CD1c-positive myeloid dendritic cell (primary cell): ENCODE measurements at regions not wholly inside any gene's neighbourhood (a gene's known extent, or its start where the extent isn't known, plus 50 kb on each side); places are given as distances from the start of the nearest gene placed in this dataset.
A peak's percentile ranks its signal among the peaks of the same experiment; 100 is the strongest.
"Not testable (repeated sequence)": the region's sequence is repeated elsewhere in the genome, so short reads cannot be mapped to it uniquely, and the experiment has no call there.

Experiments used
- DNase-seq: peaks from one replicate; pipeline ENCODE4 v3.0.0-alpha.2; 2016; ENCODE audit errors: extremely low spot score

GRCh38 chr10:117492504-117492903 is 50.0 kb upstream of the EMX2 start:
- DNase-seq = no peak

- DNase-seq = no peak
These were observed 54.5 kb upstream of the EMX2 start for GRCh38 chr10:117488004-117488403.

GRCh38 chr10:117486606-117487005 is 55.9 kb upstream of the EMX2 start:
- DNase-seq = no peak

GRCh38 chr10:117483056-117483590 is 59.4 kb upstream of the EMX2 start:
- DNase-seq = no peak

GRCh38 chr10:117481011-117481410 is 61.5 kb upstream of the EMX2 start:
- DNase-seq = not testable (repeated sequence)

DNA sequence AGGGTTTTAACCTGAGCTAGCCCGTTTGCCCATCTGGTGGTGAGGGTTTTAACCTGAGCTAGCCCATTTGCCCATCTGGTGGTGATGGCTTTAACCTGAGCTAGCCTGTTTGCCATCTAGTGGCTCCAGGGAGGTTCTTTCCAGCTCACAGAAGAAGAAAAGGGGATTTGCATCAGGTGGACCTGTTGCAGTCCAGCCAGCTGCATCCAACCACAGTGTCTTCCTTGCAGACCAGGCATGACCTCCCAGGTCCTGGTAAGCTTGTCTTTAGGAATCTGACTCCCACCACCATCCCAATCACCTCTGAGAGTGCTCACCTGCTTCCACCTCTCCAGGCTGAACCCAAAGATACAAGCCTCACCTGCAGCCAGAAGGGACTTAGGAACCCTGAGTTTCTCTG is 62.4 kb upstream of the EMX2 start:
- DNase-seq = no peak

DNA sequence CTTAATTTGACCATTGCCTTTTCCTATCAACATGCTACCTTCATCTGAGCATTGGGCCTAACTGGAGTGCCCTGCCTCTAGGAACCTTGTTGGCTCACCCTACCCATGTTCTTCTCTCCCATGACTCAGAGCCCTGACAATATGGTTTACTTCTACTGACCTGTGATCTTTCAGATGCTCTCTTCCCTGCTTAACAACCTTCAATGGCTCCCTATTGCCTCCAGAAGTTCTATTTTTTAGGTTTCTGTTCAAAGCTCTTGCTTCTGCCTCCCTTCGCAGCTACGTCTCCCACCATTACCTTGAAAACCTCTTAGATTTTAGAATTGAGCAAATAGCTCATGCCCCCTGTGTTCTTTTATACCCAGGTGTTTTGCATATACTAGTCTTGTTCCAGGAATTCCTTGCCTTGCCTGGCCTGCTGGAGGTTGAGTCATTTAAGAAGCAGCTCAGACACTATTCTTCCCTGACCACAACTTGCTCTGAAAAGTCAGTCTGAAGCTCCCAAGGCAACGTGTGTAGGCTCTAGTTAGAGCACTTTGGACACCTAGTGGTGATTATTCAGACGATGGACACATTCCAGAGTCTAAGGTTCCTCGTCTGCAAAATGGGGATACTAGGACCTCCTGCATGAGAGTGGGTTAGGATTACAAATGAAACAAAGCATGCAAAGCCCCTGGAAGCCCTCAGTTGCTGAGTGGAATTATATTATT is 64.4 kb upstream of the EMX2 start:
- DNase-seq = peak; percentile 9

DNA sequence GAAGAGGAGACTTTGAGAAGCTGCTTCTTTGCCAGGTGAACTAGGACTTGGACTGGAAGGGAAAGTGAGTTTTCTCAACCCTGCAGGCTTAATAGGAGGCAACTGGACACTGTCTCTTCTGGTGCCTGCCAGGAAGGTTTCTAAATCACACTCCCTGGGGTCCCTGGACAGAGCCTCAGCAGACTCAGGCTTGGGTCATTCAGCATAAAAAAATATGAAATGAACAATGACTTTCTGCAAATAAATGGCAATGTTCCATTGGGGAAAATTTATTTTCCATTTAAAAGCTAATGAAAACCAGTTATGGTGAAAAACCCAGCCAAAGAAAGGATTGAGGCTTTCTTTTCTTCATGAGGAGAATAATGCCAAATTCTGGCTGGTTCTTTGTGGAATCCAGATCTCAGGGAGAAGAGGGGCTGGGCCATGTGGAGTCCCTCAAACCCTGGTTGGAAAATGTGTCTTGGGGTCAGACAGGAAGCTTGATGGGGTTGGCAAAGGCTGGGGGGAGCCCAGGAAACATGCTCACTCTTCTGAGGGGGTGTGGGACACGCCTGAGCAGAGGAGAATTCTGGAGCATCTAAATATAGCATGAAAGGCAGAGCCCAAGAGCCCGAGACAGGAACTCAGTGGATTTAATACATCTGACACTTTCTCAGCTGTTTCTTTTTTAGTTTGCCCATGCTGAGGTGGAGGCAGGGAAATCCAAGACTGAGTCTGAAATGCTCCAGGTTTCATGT is 65.2 kb upstream of the EMX2 start:
- DNase-seq = no peak

DNA sequence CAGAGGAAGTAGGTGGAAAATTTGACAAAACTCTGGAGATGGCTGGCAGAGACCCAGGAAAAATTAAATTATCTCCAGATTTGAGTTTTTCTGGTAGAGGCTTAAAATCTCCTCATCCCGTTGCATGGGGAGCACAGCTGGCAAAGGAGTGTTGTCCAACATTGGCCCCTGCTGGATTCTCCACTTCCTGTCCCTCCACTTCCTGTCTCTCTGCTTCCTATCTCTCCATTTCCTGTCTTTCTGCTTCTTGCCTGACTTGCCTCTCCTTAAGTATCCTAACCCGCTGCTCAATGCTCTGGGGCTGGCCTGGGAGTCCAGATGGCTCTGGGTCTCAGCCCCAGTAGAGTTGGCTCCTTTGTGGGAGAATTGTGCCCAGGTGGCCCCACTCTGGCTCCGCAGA is 65.8 kb upstream of the EMX2 start:
- DNase-seq = no peak

GRCh38 chr10:117476281-117476680 is 66.3 kb upstream of the EMX2 start:
- no peak for DNase-seq

DNA sequence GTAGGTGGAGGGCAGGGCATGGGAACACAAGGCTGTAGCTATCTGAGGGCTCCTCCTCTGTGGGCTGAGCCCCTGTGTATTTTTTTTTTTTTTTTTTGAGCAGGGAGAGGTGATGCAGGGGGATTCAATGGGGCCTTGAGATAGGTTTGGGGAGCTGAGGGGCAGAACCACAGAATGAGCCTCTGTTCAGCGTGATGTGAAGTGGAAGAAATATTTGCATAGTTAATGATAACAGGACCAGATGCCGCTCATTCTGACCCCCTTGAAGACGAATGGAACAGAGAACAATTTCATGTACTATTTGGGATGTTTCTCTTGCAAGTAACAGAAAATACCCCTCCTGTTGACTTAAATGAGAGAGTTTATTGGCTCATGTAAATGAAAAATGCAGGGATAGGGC is 69.7 kb upstream of the EMX2 start:
- no peak for DNase-seq

DNA sequence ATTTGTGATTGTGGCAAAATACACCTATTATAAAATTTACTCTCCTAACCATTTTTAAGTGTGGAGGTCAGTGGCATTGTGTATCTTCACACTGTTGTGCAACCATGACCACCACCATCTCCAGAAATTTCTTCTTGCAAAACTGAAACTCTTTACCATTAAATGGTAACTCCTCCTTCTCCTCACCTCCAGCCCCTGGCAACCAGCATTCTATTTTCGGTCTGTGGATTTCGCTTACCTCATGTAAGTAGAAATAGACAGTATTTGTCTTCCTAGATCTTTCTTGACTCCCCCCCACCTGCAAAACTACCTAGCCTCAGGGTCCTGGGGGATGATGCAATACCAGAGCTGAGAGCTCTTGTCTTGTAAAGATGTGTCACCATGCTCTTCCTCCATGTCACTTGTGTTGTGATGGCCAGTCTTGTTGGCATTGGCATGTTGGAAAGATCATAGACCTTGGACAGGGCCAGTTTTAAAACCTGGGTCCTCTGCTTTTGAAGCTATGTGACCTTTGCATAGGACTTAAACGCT is 71.1 kb upstream of the EMX2 start:
- DNase-seq = no peak

GRCh38 chr10:117470733-117471132 is 71.8 kb upstream of the EMX2 start:
- DNase-seq = no peak

DNA sequence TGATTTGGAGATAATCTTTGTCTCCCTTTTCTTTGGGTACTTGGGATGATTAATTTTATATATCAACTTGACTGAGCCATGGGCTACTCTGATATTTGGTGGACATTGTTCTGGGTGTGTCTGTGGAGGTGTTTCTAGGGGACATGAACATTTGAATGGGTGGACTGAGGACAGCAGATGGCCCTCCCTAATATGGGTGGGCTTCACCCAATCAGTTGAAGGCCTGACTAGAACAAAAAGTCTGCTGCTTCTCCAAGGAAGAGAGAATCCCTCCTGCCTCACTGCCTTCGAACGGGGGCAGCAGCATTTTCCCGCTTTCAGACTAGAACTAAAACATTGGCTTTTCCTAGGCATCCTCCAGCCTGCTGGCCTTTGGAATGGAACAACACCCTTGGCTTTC is 73.9 kb upstream of the EMX2 start:
- DNase-seq = no peak

DNA sequence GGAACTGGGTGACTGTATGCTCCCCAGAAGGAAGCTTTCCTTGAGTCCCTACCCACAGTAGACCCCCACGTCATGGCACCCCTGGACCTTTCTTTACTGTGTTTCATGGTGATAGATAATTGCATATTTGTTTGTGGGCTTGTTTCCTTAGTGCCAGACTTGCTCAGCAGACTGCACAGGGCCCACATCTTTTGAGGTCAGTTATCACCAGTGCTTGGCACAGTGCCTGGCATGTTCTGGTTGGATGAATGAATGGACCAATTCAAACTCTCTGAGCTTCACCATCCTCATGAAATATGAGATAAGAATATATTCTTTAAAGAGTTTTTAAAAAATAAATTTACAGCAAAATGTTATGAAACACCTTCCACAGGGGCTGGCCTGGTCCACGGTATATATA is 78.4 kb upstream of the EMX2 start:
- no peak for DNase-seq

- no peak for DNase-seq
These were observed 79.0 kb upstream of the EMX2 start for GRCh38 chr10:117463545-117463920.

DNA sequence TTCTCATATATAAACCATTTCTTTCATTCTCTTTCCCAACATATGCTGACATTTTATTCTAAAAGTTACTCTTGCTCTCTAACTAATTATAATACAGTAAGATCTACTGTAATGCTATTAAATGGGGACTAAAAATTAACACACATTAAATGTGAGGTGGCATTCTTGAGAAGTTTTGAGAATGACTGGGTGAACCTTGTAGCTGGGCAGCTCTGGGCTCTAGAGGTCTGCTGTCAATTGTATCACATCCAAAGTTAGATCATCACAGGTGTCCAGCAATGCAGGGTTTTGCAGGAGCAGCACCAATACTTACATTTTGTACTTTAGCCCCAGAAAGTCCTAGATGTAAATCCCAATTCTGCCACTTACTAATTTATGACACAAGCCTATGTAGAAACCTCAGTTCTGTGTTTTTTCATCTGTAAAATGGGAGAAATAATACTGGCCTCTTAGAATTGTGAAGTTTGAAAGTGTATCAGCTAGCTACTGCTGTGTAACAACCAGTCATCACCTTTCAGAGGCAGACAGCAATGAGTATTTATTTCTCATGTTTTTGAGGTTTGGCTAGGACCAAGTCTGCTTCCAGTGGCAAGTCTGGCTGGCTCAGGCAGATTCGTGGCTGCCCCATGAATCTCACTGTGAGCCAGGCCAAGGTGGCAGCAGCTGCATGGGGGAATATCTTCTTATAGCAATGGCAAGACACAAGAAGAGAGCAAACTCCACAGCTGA is 79.6 kb upstream of the EMX2 start:
- no peak for DNase-seq

- no peak for DNase-seq
These were observed 80.1 kb upstream of the EMX2 start for GRCh38 chr10:117462424-117462792.

DNA sequence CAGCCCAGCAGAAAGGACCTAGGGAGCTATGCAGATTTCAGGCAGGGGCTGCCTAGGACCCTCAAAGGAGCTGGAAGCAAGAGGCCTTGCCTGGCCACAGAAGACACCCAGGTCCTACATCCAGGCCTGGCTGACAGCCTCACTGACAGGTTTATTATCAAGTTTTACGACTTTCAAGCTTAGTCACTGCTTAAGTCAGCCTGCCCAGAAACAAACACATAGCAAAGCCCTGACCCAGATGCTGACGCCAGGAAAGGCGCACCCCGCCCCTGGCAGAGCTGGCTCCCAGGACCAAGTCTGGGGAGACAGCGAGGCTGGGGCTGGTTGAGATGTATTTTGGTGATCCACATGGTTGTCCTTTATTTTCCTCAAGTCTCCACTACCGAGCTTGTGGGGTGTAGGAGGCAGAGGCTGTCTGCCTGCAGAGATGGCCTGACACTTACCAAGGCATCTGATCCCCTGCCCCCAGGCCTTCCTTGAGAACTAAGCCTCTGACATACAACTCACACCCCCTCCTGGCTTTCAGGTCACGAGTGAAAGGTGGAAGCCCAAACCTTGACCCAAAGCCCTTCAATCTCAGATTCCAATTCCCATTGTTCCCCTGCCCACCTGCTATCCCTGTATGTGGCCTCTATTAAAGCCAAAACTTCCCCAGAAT is 80.7 kb upstream of the EMX2 start:
- no peak for DNase-seq

GRCh38 chr10:117460846-117461765 is 81.4 kb upstream of the EMX2 start:
- no peak for DNase-seq

- DNase-seq = no peak
These were observed 83.3 kb upstream of the PDZD8 start for GRCh38 chr10:117458571-117458970.
